ENCODE measurements at regions not wholly inside any gene's neighbourhood (a gene's known extent, or its start where the extent isn't known, plus 50 kb on each side); places are given as distances from the start of the nearest gene placed in this dataset.
"Not testable (repeated sequence)": the region's sequence is repeated elsewhere in the genome, so short reads cannot be mapped to it uniquely, and the experiment has no call there.

GRCh38 chr7:65804887-65805286 is 68.0 kb upstream of the VKORC1L1 start (continued):
- TF ChIP-seq, protein P1, sequence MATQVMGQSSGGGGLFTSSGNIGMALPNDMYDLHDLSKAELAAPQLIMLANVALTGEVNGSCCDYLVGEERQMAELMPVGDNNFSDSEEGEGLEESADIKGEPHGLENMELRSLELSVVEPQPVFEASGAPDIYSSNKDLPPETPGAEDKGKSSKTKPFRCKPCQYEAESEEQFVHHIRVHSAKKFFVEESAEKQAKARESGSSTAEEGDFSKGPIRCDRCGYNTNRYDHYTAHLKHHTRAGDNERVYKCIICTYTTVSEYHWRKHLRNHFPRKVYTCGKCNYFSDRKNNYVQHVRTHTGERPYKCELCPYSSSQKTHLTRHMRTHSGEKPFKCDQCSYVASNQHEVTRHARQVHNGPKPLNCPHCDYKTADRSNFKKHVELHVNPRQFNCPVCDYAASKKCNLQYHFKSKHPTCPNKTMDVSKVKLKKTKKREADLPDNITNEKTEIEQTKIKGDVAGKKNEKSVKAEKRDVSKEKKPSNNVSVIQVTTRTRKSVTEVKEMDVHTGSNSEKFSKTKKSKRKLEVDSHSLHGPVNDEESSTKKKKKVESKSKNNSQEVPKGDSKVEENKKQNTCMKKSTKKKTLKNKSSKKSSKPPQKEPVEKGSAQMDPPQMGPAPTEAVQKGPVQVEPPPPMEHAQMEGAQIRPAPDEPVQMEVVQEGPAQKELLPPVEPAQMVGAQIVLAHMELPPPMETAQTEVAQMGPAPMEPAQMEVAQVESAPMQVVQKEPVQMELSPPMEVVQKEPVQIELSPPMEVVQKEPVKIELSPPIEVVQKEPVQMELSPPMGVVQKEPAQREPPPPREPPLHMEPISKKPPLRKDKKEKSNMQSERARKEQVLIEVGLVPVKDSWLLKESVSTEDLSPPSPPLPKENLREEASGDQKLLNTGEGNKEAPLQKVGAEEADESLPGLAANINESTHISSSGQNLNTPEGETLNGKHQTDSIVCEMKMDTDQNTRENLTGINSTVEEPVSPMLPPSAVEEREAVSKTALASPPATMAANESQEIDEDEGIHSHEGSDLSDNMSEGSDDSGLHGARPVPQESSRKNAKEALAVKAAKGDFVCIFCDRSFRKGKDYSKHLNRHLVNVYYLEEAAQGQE (IDR thresholded peaks at IDR 0.05; ENCODE audit: low read depth, low read length), result no peak
- no peak for TF ChIP-seq GABPA (IDR thresholded peaks at IDR 0.05; ENCODE audit: low read depth)
- no peak for TF ChIP-seq SIN3A (IDR thresholded peaks at IDR 0.05; ENCODE audit: borderline replicate concordance, low read depth, low read length)
- no peak for TF ChIP-seq RXRA (IDR thresholded peaks at IDR 0.05; ENCODE audit: borderline replicate concordance, low read depth)

- H3K9me2 ChIP-seq; H3K4me2 ChIP-seq; H3K9ac ChIP-seq; H4K20me1 ChIP-seq (ENCODE audit: insufficient read depth); H3K4me1 ChIP-seq (ENCODE audit: control insufficient read depth in 1 of 2, insufficient read depth in 2 of 2, low read depth in 1 of 2, low read length in 1 of 2); H3K27ac ChIP-seq (ENCODE audit: low read depth in 2 of 2, low read length in 1 of 2); H3K4me3 ChIP-seq (ENCODE audit: low read depth in 2 of 2, low read length in 1 of 2); H3K27me3 ChIP-seq (ENCODE audit: insufficient read depth); H3F3A ChIP-seq (replicated peaks; ENCODE audit: insufficient read depth); DNase-seq; POLR2A ChIA-PET; H3K9me3 ChIP-seq; CTCF ChIA-PET; H2AFZ ChIP-seq (ENCODE audit: low read depth); H3K79me2 ChIP-seq (ENCODE audit: insufficient read depth): not testable (repeated sequence)
- 84% methylated on average over 5 of the region's 5 CpGs for WGBS (ENCODE audit: low lambda C conversion rate)
- H3K36me3 ChIP-seq (replicated peaks in 1 of 2; ENCODE audit: control insufficient read depth in 1 of 2, insufficient read depth in 2 of 2, low read length in 1 of 2), result peaks cover 5 to 11% of the 10 kb centered on the region in 2 experiments
These were observed 65.8 kb upstream of the VKORC1L1 start for GRCh38 chr7:65807067-65807466.

DNA sequence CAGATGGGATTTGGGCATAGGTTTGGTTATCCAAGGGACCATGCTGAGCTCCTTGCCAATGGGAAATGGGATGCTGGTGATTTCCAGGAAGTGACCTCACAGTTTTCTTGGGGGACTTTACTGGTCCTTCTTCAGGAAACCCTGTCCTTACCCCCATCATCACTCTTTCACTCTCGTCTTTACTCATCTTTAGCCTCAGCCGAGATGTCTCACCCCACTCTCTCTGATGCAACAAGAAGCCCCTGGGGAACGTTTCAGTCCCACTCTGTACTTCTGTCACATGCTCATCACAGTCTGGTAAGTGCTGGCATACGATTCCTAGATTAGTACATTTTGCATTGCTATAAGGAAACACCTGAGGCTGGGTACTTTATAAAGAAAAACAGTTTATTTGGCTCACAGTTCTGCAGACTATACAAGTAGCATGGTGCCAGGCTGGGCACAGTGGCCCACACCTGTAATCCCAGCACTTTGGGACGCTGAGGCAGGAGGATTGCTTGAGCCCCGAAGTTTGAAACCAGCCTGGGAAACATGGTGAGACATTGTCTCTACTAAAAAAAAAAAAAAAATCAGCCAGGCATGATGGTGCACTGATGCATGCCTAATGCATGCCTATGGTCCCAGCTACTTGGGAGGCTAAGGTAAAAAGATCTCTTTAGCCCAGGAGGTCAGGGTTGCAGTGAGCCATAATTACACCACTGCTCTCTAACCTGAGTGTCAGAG is 63.5 kb upstream of the VKORC1L1 start:
- H4K20me1 ChIP-seq (ENCODE audit: insufficient read depth), result no peaks in the 10 kb centered on the region
- H3F3A ChIP-seq (replicated peaks; ENCODE audit: insufficient read depth), result peaks cover 10% of the 10 kb centered on the region
- no peak overlapping the region for H3K4me3 ChIP-seq (ENCODE audit: low read depth in 2 of 2, low read length in 1 of 2)
- 52% methylated on average over 6 of the region's 6 CpGs for WGBS (ENCODE audit: low lambda C conversion rate)
- peaks cover 5 to 13% of the 10 kb centered on the region in 2 experiments for H3K36me3 ChIP-seq (replicated peaks in 1 of 2; ENCODE audit: control insufficient read depth in 1 of 2, insufficient read depth in 2 of 2, low read length in 1 of 2)
- TF ChIP-seq CHD2 (IDR thresholded peaks at IDR 0.05; ENCODE audit: low read length, partially characterized antibody) (no peak), NRF1 (IDR thresholded peaks at IDR 0.05; ENCODE audit: low read depth, low read length) (no peak), ZBTB33 (IDR thresholded peaks at IDR 0.05; ENCODE audit: borderline replicate concordance, low read depth) (no peak), IRF3 (IDR thresholded peaks at IDR 0.05; ENCODE audit: low read depth, low read length) (no peak), TEAD4 (IDR thresholded peaks at IDR 0.05; ENCODE audit: borderline replicate concordance, insufficient read depth) (no peak), TAF1 (IDR thresholded peaks at IDR 0.05; ENCODE audit: borderline replicate concordance, low read depth, low read length) (no peak), ELF1 (IDR thresholded peaks at IDR 0.05) (no peak), SMC3 (IDR thresholded peaks at IDR 0.05; ENCODE audit: low read depth, low read length) (no peak), NFIC (IDR thresholded peaks at IDR 0.05; ENCODE audit: borderline replicate concordance) (no peak), JUND (IDR thresholded peaks at IDR 0.05) (no peak), FOXJ3 (CRISPR knock-in tag; IDR thresholded peaks at IDR 0.05) (no peak)
- TF ChIP-seq, protein P2, sequence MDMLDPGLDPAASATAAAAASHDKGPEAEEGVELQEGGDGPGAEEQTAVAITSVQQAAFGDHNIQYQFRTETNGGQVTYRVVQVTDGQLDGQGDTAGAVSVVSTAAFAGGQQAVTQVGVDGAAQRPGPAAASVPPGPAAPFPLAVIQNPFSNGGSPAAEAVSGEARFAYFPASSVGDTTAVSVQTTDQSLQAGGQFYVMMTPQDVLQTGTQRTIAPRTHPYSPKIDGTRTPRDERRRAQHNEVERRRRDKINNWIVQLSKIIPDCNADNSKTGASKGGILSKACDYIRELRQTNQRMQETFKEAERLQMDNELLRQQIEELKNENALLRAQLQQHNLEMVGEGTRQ (IDR thresholded peaks at IDR 0.05; ENCODE audit: borderline replicate concordance, low read depth, low read length), result no peak
- ChIA-PET POLR2A (no interaction called here), CTCF (interaction anchor here (0.7 kb wide), 1 partner anchor 399 kb away, joined by 3 read pairs; no protein-coding TSS in a partner anchor)
- H3K79me2 ChIP-seq (ENCODE audit: insufficient read depth), result no peaks in the 10 kb centered on the region
- H3K9me3 ChIP-seq, result no peaks in the 10 kb centered on the region
- no peaks in the 10 kb centered on the region for H3K4me1 ChIP-seq (ENCODE audit: control insufficient read depth in 1 of 2, insufficient read depth in 2 of 2, low read depth in 1 of 2, low read length in 1 of 2)
- H3K27ac ChIP-seq (ENCODE audit: low read depth in 2 of 2, low read length in 1 of 2), result no peak overlapping the region
- H3K9me2 ChIP-seq, result no peaks in the 10 kb centered on the region
- H2AFZ ChIP-seq (ENCODE audit: low read depth), result no peak overlapping the region
- DNase-seq, result no peak
- H3K4me2 ChIP-seq, result no peak overlapping the region
- no peak overlapping the region for H3K9ac ChIP-seq
- no peaks in the 10 kb centered on the region for H3K27me3 ChIP-seq (ENCODE audit: insufficient read depth)

All from SK-N-SH (cell line).